GM23338 (cell line): ENCODE measurements at regions not wholly inside any gene's neighbourhood (a gene's known extent, or its start where the extent isn't known, plus 50 kb on each side); places are given as distances from the start of the nearest gene placed in this dataset.

Experiments used
- ATAC-seq: fragments of 200-7000 bp; cut with Tn5 transposase; 3 replicates; pipeline ENCODE4 v1.9.1; 2020
- DNase-seq: peaks from one replicate; pipeline ENCODE4 v3.0.0-alpha.2; 2015; ENCODE audit warnings: low spot score
- H2AFZ ChIP-seq: fragments of 200-600 bp; sonication (generic); 2 replicates; pipeline ENCODE4 v1.8.0; 2016; ENCODE audit warnings: antibody characterized with exemption, mild to moderate bottlenecking, moderate library complexity
- H3F3A ChIP-seq: fragments of 200-600 bp; sonication (generic); replicated peaks from 2 replicates; pipeline ENCODE4 v1.8.0; 2017; ENCODE audit warnings: antibody characterized with exemption, mixed run types, low read depth
- H3K27ac ChIP-seq: fragments of 200-600 bp; sonication (generic); 2 replicates; pipeline ENCODE4 v1.6.1; 2016; ENCODE audit warnings: low read depth
- H3K27me3 ChIP-seq: fragments of 200-600 bp; sonication (generic); 2 replicates; pipeline ENCODE4 v1.8.0; 2016; ENCODE audit warnings: mild to moderate bottlenecking, mixed run types, moderate library complexity; ENCODE audit not compliant: insufficient read depth
- H3K36me3 ChIP-seq: fragments of 200-600 bp; sonication (generic); 2 replicates; pipeline ENCODE4 v1.8.0; 2016; ENCODE audit warnings: mild to moderate bottlenecking; ENCODE audit not compliant: insufficient read depth
- H3K4me1 ChIP-seq: fragments of 200-600 bp; sonication (generic); 2 replicates; pipeline ENCODE4 v1.8.0; 2016; ENCODE audit warnings: mild to moderate bottlenecking, moderate library complexity; ENCODE audit not compliant: insufficient read depth
- H3K4me2 ChIP-seq: fragments of 200-600 bp; sonication (generic); 2 replicates; pipeline ENCODE4 v1.7.1; 2017; ENCODE audit warnings: mixed run types
- H3K4me3 ChIP-seq: fragments of 200-600 bp; sonication (generic); 2 replicates; pipeline ENCODE4 v1.6.1; 2016; ENCODE audit warnings: mixed run types
- H3K79me2 ChIP-seq: fragments of 200-600 bp; sonication (generic); replicated peaks from 2 replicates; pipeline ENCODE4 v1.8.0; 2017; ENCODE audit warnings: mild to moderate bottlenecking; ENCODE audit not compliant: insufficient read depth
- H3K9me2 ChIP-seq: fragments of 200-600 bp; sonication (generic); 2 replicates; pipeline ENCODE4 v1.8.0; 2017; ENCODE audit not compliant: insufficient read depth
- H4K20me1 ChIP-seq: fragments of 200-600 bp; sonication (generic); replicated peaks from 2 replicates; pipeline ENCODE4 v1.8.0; 2017; ENCODE audit warnings: mild to moderate bottlenecking; ENCODE audit not compliant: insufficient read depth
- H3K27ac Mint-ChIP-seq: 2 replicates; pipeline ENCODE4 v1.8.0; 2020; ENCODE audit warnings: inconsistent platforms, mild to moderate bottlenecking, moderate library complexity, mixed read lengths
- H3K27me3 Mint-ChIP-seq: 3 replicates; pipeline ENCODE4 v1.8.0; 2022; ENCODE audit warnings: low read depth, mild to moderate bottlenecking, moderate library complexity, mixed read lengths, inconsistent platforms; ENCODE audit not compliant: insufficient read depth, poor library complexity
- H3K36me3 Mint-ChIP-seq: 3 replicates; pipeline ENCODE4 v1.8.0; 2021; ENCODE audit warnings: low read depth, mild to moderate bottlenecking, inconsistent platforms, moderate library complexity, mixed read lengths
- H3K4me1 Mint-ChIP-seq: 3 replicates; pipeline ENCODE4 v1.8.0; 2020; ENCODE audit warnings: mild to moderate bottlenecking, inconsistent platforms, mixed read lengths
- H3K4me3 Mint-ChIP-seq: 3 replicates; pipeline ENCODE4 v1.8.0; 2021; ENCODE audit warnings: moderate library complexity, mild to moderate bottlenecking, inconsistent platforms, mixed read lengths
- H3K9me3 Mint-ChIP-seq: 3 replicates; pipeline ENCODE4 v1.8.0; 2020; ENCODE audit warnings: moderate library complexity, mild to moderate bottlenecking, inconsistent platforms, mixed read lengths
- CREB1 ChIP-seq: fragments of 250-450 bp; sonication (Bioruptor Pico); IDR thresholded peaks from 2 replicates; pipeline ENCODE4 v1.5.0; 2020; ENCODE audit warnings: low read depth, mild to moderate bottlenecking, moderate library complexity
- ETS1 ChIP-seq: IDR thresholded peaks from 2 replicates; pipeline ENCODE4 v1.6.1; 2016; ENCODE audit warnings: antibody characterized with exemption
- EZH2 ChIP-seq: fragments of 200-600 bp; sonication (generic); IDR thresholded peaks from one replicate; pipeline ENCODE4 v1.8.0; 2017; ENCODE audit warnings: antibody characterized with exemption, mild to moderate bottlenecking, low read depth; ENCODE audit not compliant: unreplicated experiment
- EZH2phosphoT487 ChIP-seq: fragments of 200-600 bp; sonication (generic); IDR thresholded peaks from one replicate; pipeline ENCODE4 v1.8.1; 2018; ENCODE audit warnings: antibody characterized with exemption; ENCODE audit not compliant: unreplicated experiment
- ZNF114 ChIP-seq: fragments of 250-450 bp; sonication (Bioruptor Pico); IDR thresholded peaks from 2 replicates; pipeline ENCODE4 v1.5.0; 2020; ENCODE audit warnings: mild to moderate bottlenecking, moderate library complexity
- ZNF331 ChIP-seq: fragments of 250-450 bp; sonication (Bioruptor Pico); IDR thresholded peaks from 2 replicates; pipeline ENCODE4 v1.5.0; 2020; ENCODE audit warnings: low read depth, mild to moderate bottlenecking, moderate library complexity
- TF ChIP-seq, protein P1 (sequence below): IDR thresholded peaks from one replicate; pipeline ENCODE4 v1.6.1; 2018; ENCODE audit warnings: antibody characterized with exemption; ENCODE audit not compliant: unreplicated experiment
- TF ChIP-seq, protein P2 (sequence below), 2 experiments: fragments of 200-600 bp in 1 of 2; sonication (generic) in 1 of 2; conservative IDR thresholded peaks; 2 replicates each; pipeline versions ENCODE4 v1.5.1 to v1.6.1; 2016 to 2017; ENCODE audit warnings: antibody characterized with exemption in 2 of 2, low read depth in 2 of 2, mild to moderate bottlenecking in 2 of 2, moderate library complexity in 1 of 2

GRCh38 chr6:1020837-1021236 lies 291.1 kb upstream of the FOXQ1 start:
- no peak overlapping the region for H3K4me2 ChIP-seq

More at GRCh38 chr6:1020837-1021236, 291.1 kb upstream of the FOXQ1 start:
- no peaks in the 10 kb centered on the region for H4K20me1 ChIP-seq
- DNase-seq (no peak), ATAC-seq (no peak)
- H3K36me3 ChIP-seq = no peaks in the 10 kb centered on the region
- no peak for TF ChIP-seq EZH2phosphoT487
- TF ChIP-seq ETS1 = no peak
- no peak for TF ChIP-seq ZNF331 (CRISPR knock-in tag)
- no peak for TF ChIP-seq ZNF114 (CRISPR knock-in tag)
- no peak for TF ChIP-seq CREB1 (CRISPR knock-in tag)
- TF ChIP-seq, protein P1, sequence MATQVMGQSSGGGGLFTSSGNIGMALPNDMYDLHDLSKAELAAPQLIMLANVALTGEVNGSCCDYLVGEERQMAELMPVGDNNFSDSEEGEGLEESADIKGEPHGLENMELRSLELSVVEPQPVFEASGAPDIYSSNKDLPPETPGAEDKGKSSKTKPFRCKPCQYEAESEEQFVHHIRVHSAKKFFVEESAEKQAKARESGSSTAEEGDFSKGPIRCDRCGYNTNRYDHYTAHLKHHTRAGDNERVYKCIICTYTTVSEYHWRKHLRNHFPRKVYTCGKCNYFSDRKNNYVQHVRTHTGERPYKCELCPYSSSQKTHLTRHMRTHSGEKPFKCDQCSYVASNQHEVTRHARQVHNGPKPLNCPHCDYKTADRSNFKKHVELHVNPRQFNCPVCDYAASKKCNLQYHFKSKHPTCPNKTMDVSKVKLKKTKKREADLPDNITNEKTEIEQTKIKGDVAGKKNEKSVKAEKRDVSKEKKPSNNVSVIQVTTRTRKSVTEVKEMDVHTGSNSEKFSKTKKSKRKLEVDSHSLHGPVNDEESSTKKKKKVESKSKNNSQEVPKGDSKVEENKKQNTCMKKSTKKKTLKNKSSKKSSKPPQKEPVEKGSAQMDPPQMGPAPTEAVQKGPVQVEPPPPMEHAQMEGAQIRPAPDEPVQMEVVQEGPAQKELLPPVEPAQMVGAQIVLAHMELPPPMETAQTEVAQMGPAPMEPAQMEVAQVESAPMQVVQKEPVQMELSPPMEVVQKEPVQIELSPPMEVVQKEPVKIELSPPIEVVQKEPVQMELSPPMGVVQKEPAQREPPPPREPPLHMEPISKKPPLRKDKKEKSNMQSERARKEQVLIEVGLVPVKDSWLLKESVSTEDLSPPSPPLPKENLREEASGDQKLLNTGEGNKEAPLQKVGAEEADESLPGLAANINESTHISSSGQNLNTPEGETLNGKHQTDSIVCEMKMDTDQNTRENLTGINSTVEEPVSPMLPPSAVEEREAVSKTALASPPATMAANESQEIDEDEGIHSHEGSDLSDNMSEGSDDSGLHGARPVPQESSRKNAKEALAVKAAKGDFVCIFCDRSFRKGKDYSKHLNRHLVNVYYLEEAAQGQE = no peak
- TF ChIP-seq, protein P2, sequence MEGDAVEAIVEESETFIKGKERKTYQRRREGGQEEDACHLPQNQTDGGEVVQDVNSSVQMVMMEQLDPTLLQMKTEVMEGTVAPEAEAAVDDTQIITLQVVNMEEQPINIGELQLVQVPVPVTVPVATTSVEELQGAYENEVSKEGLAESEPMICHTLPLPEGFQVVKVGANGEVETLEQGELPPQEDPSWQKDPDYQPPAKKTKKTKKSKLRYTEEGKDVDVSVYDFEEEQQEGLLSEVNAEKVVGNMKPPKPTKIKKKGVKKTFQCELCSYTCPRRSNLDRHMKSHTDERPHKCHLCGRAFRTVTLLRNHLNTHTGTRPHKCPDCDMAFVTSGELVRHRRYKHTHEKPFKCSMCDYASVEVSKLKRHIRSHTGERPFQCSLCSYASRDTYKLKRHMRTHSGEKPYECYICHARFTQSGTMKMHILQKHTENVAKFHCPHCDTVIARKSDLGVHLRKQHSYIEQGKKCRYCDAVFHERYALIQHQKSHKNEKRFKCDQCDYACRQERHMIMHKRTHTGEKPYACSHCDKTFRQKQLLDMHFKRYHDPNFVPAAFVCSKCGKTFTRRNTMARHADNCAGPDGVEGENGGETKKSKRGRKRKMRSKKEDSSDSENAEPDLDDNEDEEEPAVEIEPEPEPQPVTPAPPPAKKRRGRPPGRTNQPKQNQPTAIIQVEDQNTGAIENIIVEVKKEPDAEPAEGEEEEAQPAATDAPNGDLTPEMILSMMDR (conservative IDR thresholded peaks at IDR 0.05; ENCODE audit: low read depth in 2 of 2) = no peak
- no peak for TF ChIP-seq EZH2
- no peak overlapping the region for H3K27ac Mint-ChIP-seq
- H3K9me3 Mint-ChIP-seq = peaks cover 7% of the 10 kb centered on the region; the same call in 2 of the 3 replicates
- H3F3A ChIP-seq = no peaks in the 10 kb centered on the region
- no peaks in the 10 kb centered on the region; the same call in 1 of the 2 replicates for H3K9me2 ChIP-seq
- no peak overlapping the region for H2AFZ ChIP-seq
- H3K4me3 Mint-ChIP-seq = no peak overlapping the region
- H3K4me1 Mint-ChIP-seq = peaks cover 6% of the 10 kb centered on the region
- H3K4me3 ChIP-seq = no peak overlapping the region
- H3K27me3 ChIP-seq = no peaks in the 10 kb centered on the region
- H3K27ac ChIP-seq = no peak overlapping the region
- no peaks in the 10 kb centered on the region for H3K79me2 ChIP-seq
- H3K27me3 Mint-ChIP-seq = peaks cover 5% of the 10 kb centered on the region
- H3K4me1 ChIP-seq = no peaks in the 10 kb centered on the region
- no peaks in the 10 kb centered on the region for H3K36me3 Mint-ChIP-seq
